CD4-positive, alpha-beta T cell (primary cell): ENCODE measurements at regions not wholly inside any gene's neighbourhood (a gene's known extent, or its start where the extent isn't known, plus 50 kb on each side); places are given as distances from the start of the nearest gene placed in this dataset.

Experiments
- ATAC-seq: fragments of 200-7000 bp; cut with Tn5 transposase; one replicate; pipeline ENCODE4 v1.10.0; 2022; ENCODE audit warnings: mild to moderate bottlenecking; ENCODE audit not compliant: poor library complexity
- CTCF ChIA-PET: fragments of 350-600 bp; sonication (Branson Sonifier 250); formaldehyde crosslinking; loops from one replicate; lab custom pipeline; 2021; ENCODE audit warnings: antibody characterized with exemption, inconsistent platforms; lab: Charles Lee
- POLR2A ChIA-PET: fragments of 350-600 bp; sonication (Branson Sonifier 250); formaldehyde crosslinking; loops from one replicate; lab custom pipeline; 2021; ENCODE audit warnings: antibody characterized with exemption, inconsistent platforms; lab: Charles Lee
- DNase-seq, 14 experiments: peaks; one replicate each; pipeline ENCODE4 v3.0.0-alpha.2; 2013 to 2020; ENCODE audit warnings: mixed read lengths in 2 of 14
- H3K27ac ChIP-seq, 2 donors: one replicate each; pipeline versions ENCODE4 v1.5.1 to v1.7.0; 2013; ENCODE audit warnings: low read length in 2 of 2, low read depth in 1 of 2, mild to moderate bottlenecking in 1 of 2
- H3K27me3 ChIP-seq, 2 experiments: 1 replicate in 1 of 2; 2 replicates in 1 of 2; pipeline versions ENCODE4 v1.6.1 to v1.7.0; 2013; ENCODE audit warnings: low read length in 2 of 2, control low read depth in 1 of 2, mild to moderate bottlenecking in 1 of 2, moderate library complexity in 1 of 2; ENCODE audit not compliant: insufficient read depth in 2 of 2, control insufficient read depth in 1 of 2
- H3K36me3 ChIP-seq: one replicate; pipeline ENCODE4 v1.6.1; 2013; ENCODE audit warnings: low read length, control low read depth; ENCODE audit not compliant: insufficient read depth
- H3K4me1 ChIP-seq: one replicate; pipeline ENCODE4 v1.6.1; 2013; ENCODE audit warnings: low read length, control low read depth; ENCODE audit not compliant: insufficient read depth
- H3K4me3 ChIP-seq: one replicate; pipeline ENCODE4 v1.5.1; 2013; ENCODE audit warnings: mild to moderate bottlenecking, low read length, moderate library complexity
- H3K9me3 ChIP-seq, 2 experiments: 1 replicate in 1 of 2; 2 replicates in 1 of 2; pipeline versions ENCODE4 v1.6.1 to v1.7.0; 2013; ENCODE audit warnings: low read length in 2 of 2, mild to moderate bottlenecking in 2 of 2, control low read depth in 1 of 2, moderate library complexity in 1 of 2; ENCODE audit not compliant: control insufficient read depth in 1 of 2, insufficient read depth in 1 of 2
- H3K27ac Mint-ChIP-seq: one replicate; pipeline ENCODE4 v1.8.0; 2020; ENCODE audit warnings: mixed read lengths
- H3K27me3 Mint-ChIP-seq: one replicate; pipeline ENCODE4 v1.8.0; 2021; ENCODE audit warnings: mixed read lengths
- H3K36me3 Mint-ChIP-seq: one replicate; pipeline ENCODE4 v1.8.0; 2021; ENCODE audit warnings: low read depth, mixed read lengths
- H3K4me1 Mint-ChIP-seq: one replicate; pipeline ENCODE4 v1.8.0; 2021; ENCODE audit warnings: low read depth, mixed read lengths
- H3K4me3 Mint-ChIP-seq: one replicate; pipeline ENCODE4 v1.8.0; 2020; ENCODE audit warnings: mild to moderate bottlenecking, mixed read lengths
- H3K9me3 Mint-ChIP-seq: one replicate; pipeline ENCODE4 v1.8.0; 2020; ENCODE audit warnings: mixed read lengths
- CTCF ChIP-seq: fragments of 200-600 bp; IDR thresholded peaks from one replicate; pipeline ENCODE4 v1.8.0; 2022; ENCODE audit warnings: antibody characterized with exemption, mild to moderate bottlenecking
- intact Hi-C, 2 experiments: fragments of 100-400 bp; cut with DNase I in 1 of 2; cut with micrococcal nuclease in 1 of 2; formaldehyde crosslinking; loops; one replicate each; pipeline versions ENCODE4 v1.15.1 to v1.9.0; 2023 to 2025; cut with DNase I, micrococcal nuclease

GRCh38 chr9:13529321-13530104 lies 250.0 kb upstream of the MPDZ start:
- no peak for TF ChIP-seq CTCF
- Histone ChIP-seq H3K9me3 (peaks cover 0 to 5% of the 10 kb centered on the region in 2 experiments), H3K27ac (no peak overlapping the region), H3K4me3 (no peak overlapping the region), H3K4me1 (no peaks in the 10 kb centered on the region), H3K27me3 (no peaks in the 10 kb centered on the region), H3K36me3 (no peaks in the 10 kb centered on the region)
- Mint-ChIP-seq H3K27ac (no peak overlapping the region), H3K4me1 (no peaks in the 10 kb centered on the region), H3K36me3 (no peaks in the 10 kb centered on the region), H3K27me3 (no peaks in the 10 kb centered on the region), H3K9me3 (no peaks in the 10 kb centered on the region), H3K4me3 (no peak overlapping the region)
- intact Hi-C loops, result no loop called here
- ChIA-PET CTCF (no interaction called here), POLR2A (no interaction called here)
- ATAC-seq (no peak), DNase-seq (peak in 1 of 14 experiments; percentile 1)

- H3K4me3 ChIP-seq, result no peak overlapping the region
- H3K4me1 ChIP-seq, result no peaks in the 10 kb centered on the region
- ATAC-seq (no peak), DNase-seq (no peak)
- H3K9me3 Mint-ChIP-seq, result peaks cover 6% of the 10 kb centered on the region
- H3K4me3 Mint-ChIP-seq, result no peak overlapping the region
- H3K36me3 Mint-ChIP-seq, result no peaks in the 10 kb centered on the region
- H3K27ac Mint-ChIP-seq, result no peak overlapping the region
- no peak overlapping the region for H3K27ac ChIP-seq
- intact Hi-C loops, result no loop called here
- ChIA-PET CTCF (no interaction called here), POLR2A (no interaction called here)
- H3K27me3 ChIP-seq, result no peaks in the 10 kb centered on the region
- peaks cover 0 to 6% of the 10 kb centered on the region in 2 experiments for H3K9me3 ChIP-seq
- no peak for TF ChIP-seq CTCF
- no peaks in the 10 kb centered on the region for H3K27me3 Mint-ChIP-seq
- H3K4me1 Mint-ChIP-seq, result no peaks in the 10 kb centered on the region
- H3K36me3 ChIP-seq, result no peaks in the 10 kb centered on the region
Measured at GRCh38 chr9:13524245-13524644, 244.8 kb upstream of the MPDZ start.

DNA sequence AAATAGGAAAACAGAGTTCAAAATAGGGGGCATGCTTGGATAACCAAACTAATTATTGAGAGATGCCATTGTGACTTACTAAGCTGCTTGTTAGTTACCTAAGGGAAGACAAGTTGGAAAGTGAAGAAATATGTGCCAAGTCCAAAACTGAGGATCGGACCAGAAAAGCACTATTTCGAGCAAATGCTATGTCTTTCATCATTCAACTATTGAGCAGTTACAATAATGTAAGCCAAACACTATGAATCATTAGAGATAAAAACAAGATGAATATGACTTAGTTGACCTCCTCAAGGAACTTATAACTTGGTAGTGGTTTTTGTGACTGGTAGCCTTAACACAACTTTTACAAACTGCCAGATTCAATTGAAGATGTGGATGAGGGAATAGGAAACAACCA lies 240.6 kb upstream of the MPDZ start:
- H3K4me1 ChIP-seq, result no peaks in the 10 kb centered on the region
- intact Hi-C loops, result no loop called here
- H3K27me3 Mint-ChIP-seq, result no peaks in the 10 kb centered on the region
- peaks cover 0 to 6% of the 10 kb centered on the region in 2 experiments for H3K9me3 ChIP-seq
- H3K4me3 Mint-ChIP-seq, result no peak overlapping the region
- H3K36me3 Mint-ChIP-seq, result no peaks in the 10 kb centered on the region
- ChIA-PET POLR2A (no interaction called here), CTCF (no interaction called here)
- TF ChIP-seq CTCF, result no peak
- no peaks in the 10 kb centered on the region for H3K36me3 ChIP-seq
- no peaks in the 10 kb centered on the region for H3K27me3 ChIP-seq
- ATAC-seq (no peak), DNase-seq (no peak)
- peaks cover 11% of the 10 kb centered on the region for H3K9me3 Mint-ChIP-seq
- no peak overlapping the region for H3K27ac ChIP-seq
- H3K27ac Mint-ChIP-seq, result no peak overlapping the region
- no peak overlapping the region for H3K4me3 ChIP-seq
- H3K4me1 Mint-ChIP-seq, result no peaks in the 10 kb centered on the region
